Loucy (cell line): ENCODE measurements at regions not wholly inside any gene's neighbourhood (a gene's known extent, or its start where the extent isn't known, plus 50 kb on each side); places are given as distances from the start of the nearest gene placed in this dataset.
"Not testable (repeated sequence)": the region's sequence is repeated elsewhere in the genome, so short reads cannot be mapped to it uniquely, and the experiment has no call there.

Source experiments
- EZH2phosphoT487 ChIP-seq: fragments of 200-600 bp; IDR thresholded peaks from 2 replicates; pipeline ENCODE4 v1.6.1; 2018; ENCODE audit warnings: antibody characterized with exemption, mild to moderate bottlenecking, moderate library complexity, borderline replicate concordance
- TF ChIP-seq, protein P1 (sequence below): fragments of 200-600 bp; sonication (generic); conservative IDR thresholded peaks from 2 replicates; pipeline ENCODE4 v1.5.1; 2014; ENCODE audit warnings: mild to moderate bottlenecking, antibody characterized with exemption, low read length

DNA sequence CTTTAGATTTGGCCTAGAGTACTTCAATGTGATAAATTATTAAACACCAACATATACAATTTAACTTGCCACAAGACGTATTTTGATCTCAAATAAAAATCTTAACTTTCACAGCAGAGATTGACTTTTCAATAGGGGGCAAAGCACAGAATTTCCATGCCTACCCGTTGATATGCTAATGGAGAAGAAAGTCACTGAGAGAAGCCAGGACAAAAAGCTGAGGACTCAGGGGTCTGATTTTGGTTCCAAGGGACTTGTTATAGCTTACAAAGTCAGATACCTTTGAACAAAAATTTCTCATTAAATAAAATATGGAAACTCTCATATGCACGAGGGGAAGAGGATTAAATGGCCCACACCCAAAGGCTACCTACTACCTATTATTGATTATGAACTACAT, 59.1 kb upstream of the TIMM23 start:
- TF ChIP-seq, protein P1, sequence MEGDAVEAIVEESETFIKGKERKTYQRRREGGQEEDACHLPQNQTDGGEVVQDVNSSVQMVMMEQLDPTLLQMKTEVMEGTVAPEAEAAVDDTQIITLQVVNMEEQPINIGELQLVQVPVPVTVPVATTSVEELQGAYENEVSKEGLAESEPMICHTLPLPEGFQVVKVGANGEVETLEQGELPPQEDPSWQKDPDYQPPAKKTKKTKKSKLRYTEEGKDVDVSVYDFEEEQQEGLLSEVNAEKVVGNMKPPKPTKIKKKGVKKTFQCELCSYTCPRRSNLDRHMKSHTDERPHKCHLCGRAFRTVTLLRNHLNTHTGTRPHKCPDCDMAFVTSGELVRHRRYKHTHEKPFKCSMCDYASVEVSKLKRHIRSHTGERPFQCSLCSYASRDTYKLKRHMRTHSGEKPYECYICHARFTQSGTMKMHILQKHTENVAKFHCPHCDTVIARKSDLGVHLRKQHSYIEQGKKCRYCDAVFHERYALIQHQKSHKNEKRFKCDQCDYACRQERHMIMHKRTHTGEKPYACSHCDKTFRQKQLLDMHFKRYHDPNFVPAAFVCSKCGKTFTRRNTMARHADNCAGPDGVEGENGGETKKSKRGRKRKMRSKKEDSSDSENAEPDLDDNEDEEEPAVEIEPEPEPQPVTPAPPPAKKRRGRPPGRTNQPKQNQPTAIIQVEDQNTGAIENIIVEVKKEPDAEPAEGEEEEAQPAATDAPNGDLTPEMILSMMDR: not testable (repeated sequence)
- TF ChIP-seq EZH2phosphoT487: not testable (repeated sequence)
